DND-41 (cell line): ENCODE measurements at regions not wholly inside any gene's neighbourhood (a gene's known extent, or its start where the extent isn't known, plus 50 kb on each side); places are given as distances from the start of the nearest gene placed in this dataset.
"Not testable (repeated sequence)": the region's sequence is repeated elsewhere in the genome, so short reads cannot be mapped to it uniquely, and the experiment has no call there.

Experiments
- ATAC-seq: fragments of 200-7000 bp; cut with Tn5 transposase; 3 replicates; pipeline ENCODE4 v1.9.1; 2021; ENCODE audit warnings: low read depth; ENCODE audit not compliant: insufficient read depth
- DNase-seq: peaks from one replicate; pipeline ENCODE4 v3.0.0-alpha.2; 2020
- H2AFZ ChIP-seq: 2 replicates; pipeline ENCODE4 v1.6.0; 2012; ENCODE audit warnings: low read depth, low read length
- H3K27ac ChIP-seq: 2 replicates; pipeline ENCODE4 v1.5.1; 2012; ENCODE audit warnings: low read length, inconsistent platforms
- H3K27me3 ChIP-seq: fragments of 200-600 bp; sonication (generic); 2 replicates; pipeline ENCODE4 v1.6.0; 2012; ENCODE audit warnings: low read length, mild to moderate bottlenecking, inconsistent platforms; ENCODE audit not compliant: insufficient read depth, poor library complexity
- H3K36me3 ChIP-seq: 2 replicates; pipeline ENCODE4 v1.5.1; 2012; ENCODE audit warnings: low read length, inconsistent platforms; ENCODE audit not compliant: insufficient read depth
- H3K4me1 ChIP-seq: 2 replicates; pipeline ENCODE4 v1.5.1; 2012; ENCODE audit warnings: mild to moderate bottlenecking, low read length; ENCODE audit not compliant: insufficient read depth
- H3K4me2 ChIP-seq: 2 replicates; pipeline ENCODE4 v1.6.0; 2012; ENCODE audit warnings: mild to moderate bottlenecking, moderate library complexity, low read length, inconsistent platforms; ENCODE audit not compliant: insufficient read depth
- H3K4me3 ChIP-seq, 2 experiments: fragments of 200-600 bp in 1 of 2; shearing (Covaris generic) in 1 of 2; 2 replicates each; pipeline ENCODE4 v1.5.1; 2012 to 2016; ENCODE audit warnings: inconsistent platforms in 2 of 2, low read length in 2 of 2, mild to moderate bottlenecking in 2 of 2, low read depth in 1 of 2, moderate library complexity in 1 of 2
- H3K79me2 ChIP-seq: 2 replicates; pipeline ENCODE4 v1.6.0; 2012; ENCODE audit warnings: low read length, inconsistent platforms; ENCODE audit not compliant: insufficient read depth
- H3K9ac ChIP-seq: 2 replicates; pipeline ENCODE4 v1.6.0; 2012; ENCODE audit warnings: low read depth, mild to moderate bottlenecking, inconsistent platforms, low read length, moderate library complexity
- H3K9me3 ChIP-seq: 2 replicates; pipeline ENCODE4 v1.5.1; 2012; ENCODE audit warnings: low read length, moderate library complexity, mild to moderate bottlenecking, inconsistent platforms; ENCODE audit not compliant: insufficient read depth, severe bottlenecking
- H4K20me1 ChIP-seq: 2 replicates; pipeline ENCODE4 v1.6.0; 2012; ENCODE audit warnings: low read length; ENCODE audit not compliant: insufficient read depth
- CTCF ChIP-seq: IDR thresholded peaks from 2 replicates; pipeline ENCODE4 v1.5.1; 2012; ENCODE audit warnings: borderline replicate concordance, low read length, moderate library complexity, mild to moderate bottlenecking; ENCODE audit not compliant: poor library complexity, severe bottlenecking; ENCODE audit errors: extremely low read depth
- EZH2 ChIP-seq: IDR thresholded peaks from 3 replicates; pipeline ENCODE4 v1.6.1; 2012; ENCODE audit warnings: borderline replicate concordance, low read depth, mild to moderate bottlenecking, moderate library complexity, low read length, inconsistent platforms; ENCODE audit not compliant: severe bottlenecking

- Histone ChIP-seq H2AFZ (no peak overlapping the region), H4K20me1 (no peaks in the 10 kb centered on the region), H3K4me3 (no peak overlapping the region), H3K4me2 (no peak overlapping the region), H3K36me3 (no peaks in the 10 kb centered on the region), H3K27me3 (no peaks in the 10 kb centered on the region), H3K9me3 (no peaks in the 10 kb centered on the region), H3K9ac (no peak overlapping the region), H3K79me2 (no peaks in the 10 kb centered on the region), H3K4me1 (no peaks in the 10 kb centered on the region), H3K27ac (no peak overlapping the region)
- TF ChIP-seq EZH2, result no peak
- TF ChIP-seq CTCF, result no peak
- ATAC-seq (no peak), DNase-seq (no peak)
These were observed 98.7 kb downstream of the TRIM27 start for GRCh38 chr6:28824793-28825731.

- no peak overlapping the region for H3K9ac ChIP-seq
- no peaks in the 10 kb centered on the region for H3K27me3 ChIP-seq
- ATAC-seq, result no peak
- no peaks in the 10 kb centered on the region for H4K20me1 ChIP-seq
- no peaks in the 10 kb centered on the region for H3K9me3 ChIP-seq
- no peak overlapping the region for H2AFZ ChIP-seq
- no peak overlapping the region for H3K27ac ChIP-seq
- H3K79me2 ChIP-seq, result no peaks in the 10 kb centered on the region
- H3K36me3 ChIP-seq, result no peaks in the 10 kb centered on the region
- H3K4me1 ChIP-seq, result no peaks in the 10 kb centered on the region
- no peak for DNase-seq
- no peak overlapping the region for H3K4me3 ChIP-seq
- TF ChIP-seq EZH2, result no peak
- TF ChIP-seq CTCF, result no peak
- H3K4me2 ChIP-seq, result no peak overlapping the region
These were observed 98.0 kb downstream of the TRIM27 start for GRCh38 chr6:28825732-28826293.

- ATAC-seq, H3K79me2 ChIP-seq, H3K9me3 ChIP-seq, H3K4me1 ChIP-seq, H3K4me3 ChIP-seq, H3K9ac ChIP-seq, H3K27ac ChIP-seq, DNase-seq, H3K4me2 ChIP-seq, H2AFZ ChIP-seq, H3K36me3 ChIP-seq, H4K20me1 ChIP-seq, H3K27me3 ChIP-seq: not testable (repeated sequence)
These were observed 92.1 kb downstream of the TRIM27 start for GRCh38 chr6:28831683-28832082.

GRCh38 chr6:28836703-28837102 lies 87.1 kb downstream of the TRIM27 start:
- not testable (repeated sequence) for H3K4me2 ChIP-seq

More at GRCh38 chr6:28836703-28837102, 87.1 kb downstream of the TRIM27 start:
- H3K79me2 ChIP-seq, H3K9me3 ChIP-seq, H3K36me3 ChIP-seq, DNase-seq, ATAC-seq, H3K27ac ChIP-seq, H4K20me1 ChIP-seq, H2AFZ ChIP-seq, H3K9ac ChIP-seq, H3K4me3 ChIP-seq: not testable (repeated sequence)
- Histone ChIP-seq H3K4me1 (peaks cover 31% of the 10 kb centered on the region; the same call in 1 of the 2 replicates), H3K27me3 (peaks cover 12% of the 10 kb centered on the region)
